Cardiac muscle cell (in vitro differentiated cells and primary cell): ENCODE measurements at regions not wholly inside any gene's neighbourhood (a gene's known extent, or its start where the extent isn't known, plus 50 kb on each side); places are given as distances from the start of the nearest gene placed in this dataset.

Experiments used
- DNase-seq, 2 donors: peaks; one replicate each; pipeline versions ENCODE4 v3.0.0 to v3.0.0-alpha.2; 2010 to 2017; ENCODE audit warnings: low read depth in 1 of 2, low spot score in 1 of 2
- H3K27ac ChIP-seq: fragments of 200-600 bp; sonication (generic); 2 replicates; pipeline ENCODE4 v1.5.1; 2016
- H3K27me3 ChIP-seq: fragments of 200-600 bp; sonication (generic); 2 replicates; pipeline ENCODE4 v1.6.0; 2016; ENCODE audit warnings: control low read depth
- H3K36me3 ChIP-seq: fragments of 200-600 bp; sonication (generic); 2 replicates; pipeline ENCODE4 v1.5.1; 2016; ENCODE audit warnings: control low read depth
- H3K4me1 ChIP-seq: fragments of 200-600 bp; sonication (generic); 2 replicates; pipeline ENCODE4 v1.8.1; 2017; ENCODE audit warnings: low read depth, mild to moderate bottlenecking, mixed run types
- H3K4me3 ChIP-seq: fragments of 200-600 bp; sonication (generic); 2 replicates; pipeline ENCODE4 v1.5.1; 2016; ENCODE audit warnings: mild to moderate bottlenecking
- H3K9me3 ChIP-seq: fragments of 200-600 bp; sonication (generic); 2 replicates; pipeline ENCODE4 v1.5.1; 2017; ENCODE audit warnings: low read depth, mild to moderate bottlenecking, control low read depth
- TF ChIP-seq, protein P1 (sequence below): IDR thresholded peaks from 2 replicates; pipeline ENCODE4 v1.5.1; 2012; ENCODE audit warnings: low read depth, mild to moderate bottlenecking, low read length

DNA sequence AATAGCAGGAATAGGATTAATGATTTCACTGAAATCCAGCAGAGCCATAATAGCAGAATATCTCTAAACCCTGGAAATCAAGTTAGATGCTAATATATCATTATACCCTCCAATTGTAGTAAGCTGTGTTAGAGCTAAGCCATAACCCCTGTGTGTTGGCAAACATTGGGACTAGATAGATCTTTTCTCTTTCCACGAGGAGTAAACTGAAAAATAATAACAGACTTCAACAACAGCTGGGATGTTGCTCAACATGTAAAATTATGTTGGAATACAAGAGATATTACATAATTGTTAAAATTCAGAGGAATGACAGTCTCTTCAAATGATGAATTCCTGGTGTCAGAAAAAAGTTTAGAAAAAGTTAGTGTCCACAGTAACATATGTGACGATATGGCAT, 383.8 kb downstream of the SNAPC1 start:
- Histone ChIP-seq H3K9me3 (no peaks in the 10 kb centered on the region), H3K36me3 (no peaks in the 10 kb centered on the region), H3K27me3 (no peaks in the 10 kb centered on the region), H3K4me3 (no peak overlapping the region), H3K27ac (no peak overlapping the region), H3K4me1 (no peaks in the 10 kb centered on the region)
- DNase-seq, result no peak
- TF ChIP-seq, protein P1, sequence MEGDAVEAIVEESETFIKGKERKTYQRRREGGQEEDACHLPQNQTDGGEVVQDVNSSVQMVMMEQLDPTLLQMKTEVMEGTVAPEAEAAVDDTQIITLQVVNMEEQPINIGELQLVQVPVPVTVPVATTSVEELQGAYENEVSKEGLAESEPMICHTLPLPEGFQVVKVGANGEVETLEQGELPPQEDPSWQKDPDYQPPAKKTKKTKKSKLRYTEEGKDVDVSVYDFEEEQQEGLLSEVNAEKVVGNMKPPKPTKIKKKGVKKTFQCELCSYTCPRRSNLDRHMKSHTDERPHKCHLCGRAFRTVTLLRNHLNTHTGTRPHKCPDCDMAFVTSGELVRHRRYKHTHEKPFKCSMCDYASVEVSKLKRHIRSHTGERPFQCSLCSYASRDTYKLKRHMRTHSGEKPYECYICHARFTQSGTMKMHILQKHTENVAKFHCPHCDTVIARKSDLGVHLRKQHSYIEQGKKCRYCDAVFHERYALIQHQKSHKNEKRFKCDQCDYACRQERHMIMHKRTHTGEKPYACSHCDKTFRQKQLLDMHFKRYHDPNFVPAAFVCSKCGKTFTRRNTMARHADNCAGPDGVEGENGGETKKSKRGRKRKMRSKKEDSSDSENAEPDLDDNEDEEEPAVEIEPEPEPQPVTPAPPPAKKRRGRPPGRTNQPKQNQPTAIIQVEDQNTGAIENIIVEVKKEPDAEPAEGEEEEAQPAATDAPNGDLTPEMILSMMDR, result no peak

DNA sequence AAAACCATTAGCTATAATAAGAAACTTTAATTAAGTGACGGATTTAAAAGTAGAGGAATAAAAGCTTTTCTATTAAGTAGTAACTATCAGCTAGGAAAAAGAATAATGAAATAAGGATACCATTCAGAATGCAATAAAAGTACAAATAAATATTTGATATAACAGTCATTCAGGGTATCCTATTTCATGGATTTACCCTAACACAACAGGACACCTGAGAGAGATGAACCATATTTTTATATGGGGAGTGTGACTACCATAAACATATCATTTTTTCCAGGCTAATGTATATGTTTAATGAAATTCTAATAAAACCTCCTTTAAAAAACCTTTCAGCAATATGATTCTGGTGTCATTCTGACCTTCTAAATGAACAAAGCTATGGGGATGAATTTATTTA, 393.8 kb downstream of the SNAPC1 start:
- TF ChIP-seq, protein P1, result no peak
- Histone ChIP-seq H3K36me3 (no peaks in the 10 kb centered on the region), H3K27ac (no peak overlapping the region), H3K4me1 (no peaks in the 10 kb centered on the region), H3K27me3 (no peaks in the 10 kb centered on the region), H3K9me3 (no peaks in the 10 kb centered on the region), H3K4me3 (no peak overlapping the region)
- no peak for DNase-seq

DNA sequence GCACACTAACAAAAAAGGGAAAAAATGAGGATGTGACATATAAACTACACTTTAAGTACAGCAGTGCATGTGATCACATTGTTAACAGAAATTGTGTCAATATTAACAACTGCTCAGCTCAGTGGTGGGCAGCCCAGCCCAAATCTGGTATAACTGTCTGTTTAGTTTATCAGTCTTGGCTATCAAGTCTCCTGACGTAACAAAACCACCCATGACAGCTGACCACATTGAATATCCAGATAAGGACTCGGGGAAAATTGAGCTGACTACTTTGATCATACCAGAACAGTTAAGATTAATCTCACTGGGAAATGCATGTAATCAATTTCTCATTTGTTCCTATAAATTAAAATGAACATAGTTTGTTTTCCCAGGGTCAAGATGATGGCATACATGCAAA, 396.6 kb downstream of the SNAPC1 start:
- TF ChIP-seq, protein P1, result no peak
- no peak overlapping the region for H3K4me3 ChIP-seq
- H3K27ac ChIP-seq, result no peak overlapping the region
- no peaks in the 10 kb centered on the region for H3K36me3 ChIP-seq
- DNase-seq, result no peak
- H3K9me3 ChIP-seq, result no peaks in the 10 kb centered on the region
- no peaks in the 10 kb centered on the region for H3K27me3 ChIP-seq
- no peaks in the 10 kb centered on the region for H3K4me1 ChIP-seq

DNA sequence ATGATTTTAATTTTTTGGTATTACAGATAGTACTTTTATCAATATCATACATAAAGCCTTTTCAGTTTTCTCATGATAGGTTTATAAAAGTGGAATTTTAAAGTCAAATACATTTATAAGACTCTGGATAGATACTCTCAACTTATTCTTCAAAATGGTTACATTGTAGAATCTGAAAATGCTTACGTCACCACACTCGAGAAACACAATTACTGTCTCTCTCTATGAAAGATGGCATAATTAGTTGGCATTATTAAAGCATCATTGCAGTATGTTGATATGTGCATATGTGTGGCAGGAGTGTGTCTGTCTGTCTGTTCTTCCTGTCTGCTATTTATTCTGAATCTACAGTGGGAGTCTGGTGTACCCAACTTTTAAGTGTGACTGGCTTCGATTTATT, 397.1 kb downstream of the SNAPC1 start:
- TF ChIP-seq, protein P1, result no peak
- no peak for DNase-seq
- H3K36me3 ChIP-seq, result no peaks in the 10 kb centered on the region
- H3K27me3 ChIP-seq, result no peaks in the 10 kb centered on the region
- no peak overlapping the region for H3K4me3 ChIP-seq
- H3K27ac ChIP-seq, result no peak overlapping the region
- H3K4me1 ChIP-seq, result no peaks in the 10 kb centered on the region
- H3K9me3 ChIP-seq, result no peaks in the 10 kb centered on the region

DNA sequence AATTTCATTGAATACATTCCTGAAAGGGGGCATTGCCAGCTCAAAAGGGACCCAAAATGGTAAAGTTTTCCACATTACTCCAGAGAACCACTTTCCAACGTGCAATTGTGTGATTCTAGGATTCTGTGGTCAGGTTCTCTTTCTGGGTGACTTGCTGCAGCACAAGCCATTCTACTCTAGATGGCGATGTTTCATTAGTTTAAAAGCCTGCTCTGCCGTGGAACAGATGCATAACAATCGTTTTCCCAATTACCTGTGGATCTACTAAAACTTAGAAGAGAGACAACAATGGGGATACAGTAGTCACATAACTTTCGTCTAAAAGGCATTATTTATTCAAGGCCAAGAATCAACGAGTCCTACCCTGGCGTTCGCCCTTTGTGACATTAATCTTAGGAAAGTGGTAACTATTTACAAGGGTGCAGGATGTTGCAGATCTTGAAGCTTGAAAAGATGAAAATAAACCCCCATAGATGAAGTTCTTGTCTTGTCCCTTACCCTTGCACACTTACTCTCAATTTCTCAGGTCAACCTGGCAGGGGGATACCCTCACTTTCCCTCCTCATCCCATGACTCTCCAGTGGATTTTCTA, 400.9 kb downstream of the SNAPC1 start:
- Histone ChIP-seq H3K4me3 (no peak overlapping the region), H3K4me1 (no peaks in the 10 kb centered on the region), H3K27ac (no peak overlapping the region), H3K27me3 (no peaks in the 10 kb centered on the region), H3K9me3 (no peaks in the 10 kb centered on the region), H3K36me3 (no peaks in the 10 kb centered on the region)
- peak; percentile 64 to 66 for DNase-seq
- TF ChIP-seq, protein P1, result peak; percentile 88
